SK-N-SH (cell line): ENCODE measurements at regions not wholly inside any gene's neighbourhood (a gene's known extent, or its start where the extent isn't known, plus 50 kb on each side); places are given as distances from the start of the nearest gene placed in this dataset.

Experiments used
- CTCF ChIP-seq: fragments of 200-600 bp; sonication (generic); IDR thresholded peaks from 2 replicates; pipeline ENCODE4 v1.6.1; 2017; ENCODE audit warnings: antibody characterized with exemption, mild to moderate bottlenecking, moderate library complexity
- EZH2phosphoT487 ChIP-seq: fragments of 200-600 bp; sonication (generic); IDR thresholded peaks from 2 replicates; pipeline ENCODE4 v1.6.1; 2017; ENCODE audit warnings: low read depth, mixed run types, mild to moderate bottlenecking, antibody characterized with exemption, moderate library complexity, borderline replicate concordance
- NFIC ChIP-seq: IDR thresholded peaks from 2 replicates; pipeline ENCODE4 v1.4.0; 2012; ENCODE audit warnings: borderline replicate concordance
- RAD21 ChIP-seq: IDR thresholded peaks from 2 replicates; pipeline ENCODE4 v1.6.1; 2012; ENCODE audit warnings: mild to moderate bottlenecking, low read length
- RCOR1 ChIP-seq: fragments of 150-350 bp; IDR thresholded peaks from 2 replicates; pipeline ENCODE4 v1.6.1; 2017; ENCODE audit warnings: antibody characterized with exemption, low read length
- REST ChIP-seq: IDR thresholded peaks from 2 replicates; pipeline ENCODE4 v1.6.1; 2012; ENCODE audit warnings: mild to moderate bottlenecking, low read depth, low read length, moderate library complexity
- TAF1 ChIP-seq: IDR thresholded peaks from 2 replicates; pipeline ENCODE4 v1.6.1; 2012; ENCODE audit warnings: low read depth, mild to moderate bottlenecking, low read length, moderate library complexity, borderline replicate concordance
- USF1 ChIP-seq: IDR thresholded peaks from 2 replicates; pipeline ENCODE4 v1.4.0; 2012; ENCODE audit warnings: low read depth, borderline replicate concordance
- ZBTB33 ChIP-seq: IDR thresholded peaks from 2 replicates; pipeline ENCODE4 v1.4.0; 2012; ENCODE audit warnings: low read depth, borderline replicate concordance

- no peak for TF ChIP-seq CTCF
- no peak for TF ChIP-seq RAD21
- no peak for TF ChIP-seq USF1
- TF ChIP-seq REST = no peak
- TF ChIP-seq NFIC = no peak
- TF ChIP-seq ZBTB33 = no peak
- no peak for TF ChIP-seq RCOR1
- TF ChIP-seq TAF1 = no peak
- TF ChIP-seq EZH2phosphoT487 = no peak
These were observed 90.1 kb upstream of the GAP43 start for GRCh38 chr3:115533218-115533617.
